ENCODE measurements at regions not wholly inside any gene's neighbourhood (a gene's known extent, or its start where the extent isn't known, plus 50 kb on each side); places are given as distances from the start of the nearest gene placed in this dataset.

DNA sequence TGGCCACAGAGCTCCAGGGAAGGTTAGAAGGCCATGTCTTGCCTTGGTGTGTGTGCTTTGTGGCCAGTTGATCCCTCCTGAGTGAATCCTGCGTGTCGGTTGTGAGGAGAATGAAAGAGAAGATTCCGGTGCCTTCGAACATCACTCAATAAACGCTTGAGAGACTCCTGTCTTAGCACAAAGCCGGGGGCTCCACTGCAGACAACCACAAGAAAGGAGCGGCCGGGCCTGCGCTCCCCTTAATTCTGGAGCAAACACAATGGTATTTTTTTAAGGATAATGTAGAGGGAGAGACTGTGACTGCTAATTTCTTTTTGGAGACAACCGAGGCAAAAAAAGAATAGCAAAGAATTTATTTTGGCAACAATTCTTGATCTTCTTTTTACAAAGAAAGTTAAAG, 286.8 kb upstream of the SHH start:
- TF ChIP-seq POLR2A (IDR thresholded peaks at IDR 0.05), result no peak
- TF ChIP-seq, protein P1, sequence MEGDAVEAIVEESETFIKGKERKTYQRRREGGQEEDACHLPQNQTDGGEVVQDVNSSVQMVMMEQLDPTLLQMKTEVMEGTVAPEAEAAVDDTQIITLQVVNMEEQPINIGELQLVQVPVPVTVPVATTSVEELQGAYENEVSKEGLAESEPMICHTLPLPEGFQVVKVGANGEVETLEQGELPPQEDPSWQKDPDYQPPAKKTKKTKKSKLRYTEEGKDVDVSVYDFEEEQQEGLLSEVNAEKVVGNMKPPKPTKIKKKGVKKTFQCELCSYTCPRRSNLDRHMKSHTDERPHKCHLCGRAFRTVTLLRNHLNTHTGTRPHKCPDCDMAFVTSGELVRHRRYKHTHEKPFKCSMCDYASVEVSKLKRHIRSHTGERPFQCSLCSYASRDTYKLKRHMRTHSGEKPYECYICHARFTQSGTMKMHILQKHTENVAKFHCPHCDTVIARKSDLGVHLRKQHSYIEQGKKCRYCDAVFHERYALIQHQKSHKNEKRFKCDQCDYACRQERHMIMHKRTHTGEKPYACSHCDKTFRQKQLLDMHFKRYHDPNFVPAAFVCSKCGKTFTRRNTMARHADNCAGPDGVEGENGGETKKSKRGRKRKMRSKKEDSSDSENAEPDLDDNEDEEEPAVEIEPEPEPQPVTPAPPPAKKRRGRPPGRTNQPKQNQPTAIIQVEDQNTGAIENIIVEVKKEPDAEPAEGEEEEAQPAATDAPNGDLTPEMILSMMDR (IDR thresholded peaks at IDR 0.05), result no peak

Measured in thyroid gland (tissue), 4 donors.